Umbilical cord (tissue), 1 donor: ENCODE measurements at regions not wholly inside any gene's neighbourhood (a gene's known extent, or its start where the extent isn't known, plus 50 kb on each side); places are given as distances from the start of the nearest gene placed in this dataset.
A peak's percentile ranks its signal among the peaks of the same experiment; 100 is the strongest.
"Not testable (repeated sequence)": the region's sequence is repeated elsewhere in the genome, so short reads cannot be mapped to it uniquely, and the experiment has no call there.

Experiments used
- DNase-seq: peaks from one replicate; pipeline ENCODE4 v3.0.0-alpha.2; 2015; ENCODE audit warnings: low spot score

- DNase-seq = no peak
Measured at GRCh38 chr11:128161436-128161835, 425.9 kb downstream of the ETS1 start.

GRCh38 chr11:128158860-128159259 lies 428.5 kb downstream of the ETS1 start:
- no peak for DNase-seq

GRCh38 chr11:128157423-128158298 lies 429.7 kb downstream of the ETS1 start:
- DNase-seq = peak; percentile 79

- no peak for DNase-seq
Measured at GRCh38 chr11:128156486-128156885, 430.9 kb downstream of the ETS1 start.

GRCh38 chr11:128155590-128155989 lies 431.8 kb downstream of the ETS1 start:
- no peak for DNase-seq

- peak; percentile 46 for DNase-seq
Measured at GRCh38 chr11:128153697-128154048, 433.7 kb downstream of the ETS1 start.

GRCh38 chr11:128152796-128153696 lies 434.3 kb downstream of the ETS1 start:
- no peak for DNase-seq

- DNase-seq = no peak
Measured at GRCh38 chr11:128151780-128152179, 435.6 kb downstream of the ETS1 start.

GRCh38 chr11:128151338-128151737 lies 436.0 kb downstream of the ETS1 start:
- no peak for DNase-seq

- DNase-seq = no peak
Measured at GRCh38 chr11:128148208-128148607, 439.1 kb downstream of the ETS1 start.

- peak; percentile 9 for DNase-seq
Measured at GRCh38 chr11:128146926-128147605, 440.3 kb downstream of the ETS1 start.

GRCh38 chr11:128140293-128140692 lies 447.1 kb downstream of the ETS1 start:
- not testable (repeated sequence) for DNase-seq

- DNase-seq = no peak
Measured at GRCh38 chr11:128135451-128135850, 451.9 kb downstream of the ETS1 start.

GRCh38 chr11:128133501-128133900 lies 453.9 kb downstream of the ETS1 start:
- DNase-seq = peak; percentile 24

GRCh38 chr11:128130052-128130451 lies 457.3 kb downstream of the ETS1 start:
- DNase-seq = no peak

- no peak for DNase-seq
Measured at GRCh38 chr11:128125723-128126122, 461.6 kb downstream of the ETS1 start.

- peak; percentile 35 for DNase-seq
Measured at GRCh38 chr11:128116885-128117284, 470.5 kb downstream of the ETS1 start.

GRCh38 chr11:128116447-128116846 lies 470.9 kb downstream of the ETS1 start:
- DNase-seq = no peak

- DNase-seq = no peak
Measured at GRCh38 chr11:128105950-128106349, 481.4 kb downstream of the ETS1 start.

GRCh38 chr11:128105511-128105910 lies 481.8 kb downstream of the ETS1 start:
- DNase-seq = no peak

- no peak for DNase-seq
Measured at GRCh38 chr11:128103278-128103873, 484.0 kb downstream of the ETS1 start.

- DNase-seq = no peak
Measured at GRCh38 chr11:128098781-128099180, 488.6 kb downstream of the ETS1 start.
